Upper lobe of left lung (tissue), 6 donors: ENCODE measurements at regions not wholly inside any gene's neighbourhood (a gene's known extent, or its start where the extent isn't known, plus 50 kb on each side); places are given as distances from the start of the nearest gene placed in this dataset.

Experiments
- ATAC-seq, 2 donors: fragments of 200-7000 bp; cut with Tn5 transposase; one replicate each; pipeline ENCODE4 v1.9.1; 2022; ENCODE audit warnings: mild to moderate bottlenecking in 2 of 2, moderate library complexity in 2 of 2; ENCODE audit not compliant: low FRiP score in 2 of 2
- DNase-seq, 2 donors: peaks; one replicate each; pipeline ENCODE4 v3.0.0-alpha.2; 2019 to 2020
- H3K27ac ChIP-seq, 4 donors: fragments of 200-600 bp; sonication (generic); one replicate each; pipeline ENCODE4 v1.5.1; 2016 to 2019
- H3K27me3 ChIP-seq, 4 donors: fragments of 200-600 bp; sonication (generic); one replicate each; pipeline ENCODE4 v1.5.1; 2017 to 2019
- H3K36me3 ChIP-seq, 4 donors: fragments of 200-600 bp; sonication (generic); one replicate each; pipeline ENCODE4 v1.5.1; 2016 to 2019
- H3K4me1 ChIP-seq, 4 donors: fragments of 200-600 bp; sonication (generic); one replicate each; pipeline ENCODE4 v1.5.1; 2018 to 2019
- H3K4me3 ChIP-seq, 4 donors: fragments of 200-600 bp; sonication (generic); one replicate each; pipeline ENCODE4 v1.5.1; 2017 to 2019; ENCODE audit warnings: mild to moderate bottlenecking in 2 of 4, moderate library complexity in 1 of 4
- H3K9me3 ChIP-seq, 4 donors: fragments of 200-600 bp; sonication (generic); one replicate each; pipeline ENCODE4 v1.5.1; 2018 to 2019
- EP300 ChIP-seq, 4 donors: sonication (generic); formaldehyde crosslinking; IDR thresholded peaks; one replicate each; pipeline ENCODE4 v1.5.1; 2017; ENCODE audit warnings: antibody characterized with exemption in 4 of 4, control low read depth in 2 of 4
- POLR2A ChIP-seq, 4 donors: fragments of 450-650 bp; IDR thresholded peaks; one replicate each; pipeline ENCODE4 v1.5.1; 2016 to 2017; ENCODE audit warnings: antibody characterized with exemption in 4 of 4, mild to moderate bottlenecking in 2 of 4
- POLR2AphosphoS5 ChIP-seq, 2 donors: sonication (generic); formaldehyde crosslinking; IDR thresholded peaks; one replicate each; pipeline ENCODE4 v1.5.1; 2017; ENCODE audit warnings: antibody characterized with exemption in 2 of 2
- WGBS, 2 donors: methylation state at CpG; one replicate each; pipeline ENCODE4 v1.1.5; 2017 to 2018; 5-methylcytosine and 5-hydroxymethylcytosine counted together
- TF ChIP-seq, protein P1 (sequence below), 6 experiments: fragments of 450-650 bp in 4 of 6; fragments of 200-600 bp in 2 of 6; sonication (generic) in 2 of 6; IDR thresholded peaks; one replicate each; pipeline ENCODE4 v1.5.1; 2016 to 2019; ENCODE audit warnings: antibody characterized with exemption in 6 of 6
- donor health status: DM: no; HTN: no; CAD: no; lungs with moderate emphysema.
- donor health status: DM: no; HTN: yes; CAD: no; lungs with severe emphysema.

GRCh38 chr6:158868890-158869825, 50.0 kb upstream of the EZR start:
- TF ChIP-seq EP300 (IDR thresholded peaks at IDR 0.05) (no peak), POLR2A (IDR thresholded peaks at IDR 0.05) (peak in 3 of 4 donors; percentile 40 to 80 (median 61)), POLR2AphosphoS5 (IDR thresholded peaks at IDR 0.05) (peak in 1 of 2 donors; percentile 48)
- TF ChIP-seq, protein P1, sequence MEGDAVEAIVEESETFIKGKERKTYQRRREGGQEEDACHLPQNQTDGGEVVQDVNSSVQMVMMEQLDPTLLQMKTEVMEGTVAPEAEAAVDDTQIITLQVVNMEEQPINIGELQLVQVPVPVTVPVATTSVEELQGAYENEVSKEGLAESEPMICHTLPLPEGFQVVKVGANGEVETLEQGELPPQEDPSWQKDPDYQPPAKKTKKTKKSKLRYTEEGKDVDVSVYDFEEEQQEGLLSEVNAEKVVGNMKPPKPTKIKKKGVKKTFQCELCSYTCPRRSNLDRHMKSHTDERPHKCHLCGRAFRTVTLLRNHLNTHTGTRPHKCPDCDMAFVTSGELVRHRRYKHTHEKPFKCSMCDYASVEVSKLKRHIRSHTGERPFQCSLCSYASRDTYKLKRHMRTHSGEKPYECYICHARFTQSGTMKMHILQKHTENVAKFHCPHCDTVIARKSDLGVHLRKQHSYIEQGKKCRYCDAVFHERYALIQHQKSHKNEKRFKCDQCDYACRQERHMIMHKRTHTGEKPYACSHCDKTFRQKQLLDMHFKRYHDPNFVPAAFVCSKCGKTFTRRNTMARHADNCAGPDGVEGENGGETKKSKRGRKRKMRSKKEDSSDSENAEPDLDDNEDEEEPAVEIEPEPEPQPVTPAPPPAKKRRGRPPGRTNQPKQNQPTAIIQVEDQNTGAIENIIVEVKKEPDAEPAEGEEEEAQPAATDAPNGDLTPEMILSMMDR (IDR thresholded peaks at IDR 0.05): no peak
- 16 to 31% methylated on average over 20 to 32 of the region's 45 CpGs for WGBS, 2 donors

More at GRCh38 chr6:158868890-158869825, 50.0 kb upstream of the EZR start:
- H3K4me1 ChIP-seq: peaks cover 5 to 20% (median 11%) of the 10 kb centered on the region in 4 donors
- H3K27me3 ChIP-seq: no peaks in the 10 kb centered on the region
- ATAC-seq (peak; percentile 94), DNase-seq (peak; percentile 85 to 97)
- no peaks in the 10 kb centered on the region for H3K36me3 ChIP-seq
- no peaks in the 10 kb centered on the region for H3K9me3 ChIP-seq
- peak overlapping the region in 3 of 4 donors; percentile 39 to 49 (median 45) for H3K4me3 ChIP-seq
- peak overlapping the region; percentile 82 to 97 (median 92) for H3K27ac ChIP-seq
